SIG-M5 treated with dmso at 0.1 percent for 504 hours (cell line): ENCODE measurements at regions not wholly inside any gene's neighbourhood (a gene's known extent, or its start where the extent isn't known, plus 50 kb on each side); places are given as distances from the start of the nearest gene placed in this dataset.
"Not testable (repeated sequence)": the region's sequence is repeated elsewhere in the genome, so short reads cannot be mapped to it uniquely, and the experiment has no call there.

Experiments
- DNase-seq: peaks from one replicate; lab custom pipeline; 2025; ENCODE audit not compliant: unreplicated experiment; lab: John Stamatoyannopoulos, UW

GRCh38 chr1:83520797-83521196, 478.1 kb downstream of the TTLL7 start:
- DNase-seq, result no peak

- no peak for DNase-seq
These were observed 482.6 kb downstream of the TTLL7 start for GRCh38 chr1:83516369-83516768.

- DNase-seq, result no peak
These were observed 483.3 kb downstream of the TTLL7 start for GRCh38 chr1:83515578-83516154.

- DNase-seq, result no peak
These were observed 486.3 kb downstream of the TTLL7 start for GRCh38 chr1:83512373-83513193.

GRCh38 chr1:83511146-83511726, 487.7 kb downstream of the TTLL7 start:
- no peak for DNase-seq

GRCh38 chr1:83509301-83509781, 489.6 kb downstream of the TTLL7 start:
- no peak for DNase-seq

GRCh38 chr1:83508485-83509151, 490.3 kb downstream of the TTLL7 start:
- DNase-seq, result no peak

- no peak for DNase-seq
These were observed 493.8 kb downstream of the TTLL7 start for GRCh38 chr1:83505148-83505547.

- no peak for DNase-seq
These were observed 495.8 kb downstream of the TTLL7 start for GRCh38 chr1:83503153-83503552.

GRCh38 chr1:83500987-83501591, 497.8 kb downstream of the TTLL7 start:
- DNase-seq, result no peak

- no peak for DNase-seq
These were observed 498.4 kb downstream of the TTLL7 start for GRCh38 chr1:83500531-83500930.

- DNase-seq, result no peak
These were observed 498.9 kb downstream of the TTLL7 start for GRCh38 chr1:83499998-83500397.

GRCh38 chr1:83497563-83497962, 501.4 kb downstream of the TTLL7 start:
- DNase-seq, result no peak

- no peak for DNase-seq
These were observed 503.4 kb downstream of the TTLL7 start for GRCh38 chr1:83495560-83495959.

GRCh38 chr1:83493633-83494032, 505.3 kb downstream of the TTLL7 start:
- DNase-seq, result no peak

- no peak for DNase-seq
These were observed 507.0 kb downstream of the TTLL7 start for GRCh38 chr1:83491930-83492329.

GRCh38 chr1:83490988-83491387, 507.9 kb downstream of the TTLL7 start:
- DNase-seq, result no peak

- not testable (repeated sequence) for DNase-seq
These were observed 510.8 kb downstream of the TTLL7 start for GRCh38 chr1:83488105-83488504.

- not testable (repeated sequence) for DNase-seq
These were observed 511.5 kb downstream of the TTLL7 start for GRCh38 chr1:83487460-83487859.

- not testable (repeated sequence) for DNase-seq
These were observed 513.5 kb downstream of the TTLL7 start for GRCh38 chr1:83485314-83486019.
